ENCODE measurements at regions not wholly inside any gene's neighbourhood (a gene's known extent, or its start where the extent isn't known, plus 50 kb on each side); places are given as distances from the start of the nearest gene placed in this dataset.

DNA sequence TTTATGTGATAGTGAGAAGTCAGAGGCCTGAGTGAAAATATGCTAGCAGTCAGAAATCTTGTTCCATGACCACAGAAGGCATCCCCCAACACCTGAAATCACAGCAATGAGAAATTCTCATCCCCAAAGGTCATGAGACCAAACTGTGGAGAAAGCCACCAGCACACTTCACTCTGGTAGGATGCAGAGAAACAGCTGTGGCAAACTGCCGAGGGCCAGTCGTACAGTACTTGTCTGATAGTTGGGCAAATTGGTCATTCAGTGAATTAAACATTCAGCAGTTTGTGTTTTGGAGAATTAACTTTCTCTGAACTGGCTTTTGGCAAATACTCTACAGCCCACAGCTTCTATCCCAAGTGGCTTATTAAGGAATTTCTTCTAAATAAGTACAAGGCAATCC, 117.2 kb downstream of the TSN start:
- Histone ChIP-seq H3K27me3 (ENCODE audit: control insufficient read depth, insufficient read depth, low read length) (no peaks in the 10 kb centered on the region), H3K9me3 (ENCODE audit: control insufficient read depth, insufficient read depth, low read length) (no peaks in the 10 kb centered on the region), H3K4me1 (ENCODE audit: control insufficient read depth, insufficient read depth, low read length) (peaks cover 7% of the 10 kb centered on the region), H3K36me3 (ENCODE audit: control insufficient read depth, insufficient read depth, low read length) (no peaks in the 10 kb centered on the region), H3K27ac (ENCODE audit: low read depth, low read length) (no peak overlapping the region), H3K4me3 (ENCODE audit: low read depth, low read length) (no peak overlapping the region)
- WGBS (ENCODE audit: insufficient coverage): no CpG with 5 or more reads among the region's 2 CpGs
- DNase-seq (ENCODE audit: low read depth in 4 of 6, low spot score in 6 of 6): peak in 1 of 6 donors; percentile 9

DNA sequence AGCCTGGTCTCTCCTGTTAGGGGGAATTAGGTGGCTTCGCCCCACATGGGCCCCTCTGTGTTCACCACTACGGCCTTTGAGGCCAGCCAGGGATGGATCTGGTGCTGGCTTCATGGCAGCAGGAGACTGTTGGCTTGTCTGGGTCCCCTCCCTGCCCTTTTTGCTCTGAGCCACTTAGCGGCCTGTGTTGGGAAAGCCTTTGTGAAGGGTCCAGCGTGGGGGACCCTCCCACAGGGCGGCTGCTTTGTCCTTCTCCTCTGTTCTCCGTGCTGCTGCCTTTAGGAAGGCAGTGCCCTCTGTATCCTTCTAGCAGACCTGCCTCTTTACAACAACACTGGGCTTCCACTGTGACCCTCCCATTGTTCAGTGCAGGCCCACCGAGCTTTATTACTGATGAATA, 118.4 kb downstream of the TSN start:
- no peaks in the 10 kb centered on the region for H3K9me3 ChIP-seq (ENCODE audit: control insufficient read depth, insufficient read depth, low read length)
- WGBS (ENCODE audit: insufficient coverage): 65% methylated on average over 4 of the region's 7 CpGs
- no peaks in the 10 kb centered on the region for H3K36me3 ChIP-seq (ENCODE audit: control insufficient read depth, insufficient read depth, low read length)
- H3K4me1 ChIP-seq (ENCODE audit: control insufficient read depth, insufficient read depth, low read length): peaks cover 7% of the 10 kb centered on the region
- no peak for DNase-seq (ENCODE audit: low read depth in 4 of 6, low spot score in 6 of 6)
- H3K4me3 ChIP-seq (ENCODE audit: low read depth, low read length): no peak overlapping the region
- no peak overlapping the region for H3K27ac ChIP-seq (ENCODE audit: low read depth, low read length)
- H3K27me3 ChIP-seq (ENCODE audit: control insufficient read depth, insufficient read depth, low read length): no peaks in the 10 kb centered on the region

DNA sequence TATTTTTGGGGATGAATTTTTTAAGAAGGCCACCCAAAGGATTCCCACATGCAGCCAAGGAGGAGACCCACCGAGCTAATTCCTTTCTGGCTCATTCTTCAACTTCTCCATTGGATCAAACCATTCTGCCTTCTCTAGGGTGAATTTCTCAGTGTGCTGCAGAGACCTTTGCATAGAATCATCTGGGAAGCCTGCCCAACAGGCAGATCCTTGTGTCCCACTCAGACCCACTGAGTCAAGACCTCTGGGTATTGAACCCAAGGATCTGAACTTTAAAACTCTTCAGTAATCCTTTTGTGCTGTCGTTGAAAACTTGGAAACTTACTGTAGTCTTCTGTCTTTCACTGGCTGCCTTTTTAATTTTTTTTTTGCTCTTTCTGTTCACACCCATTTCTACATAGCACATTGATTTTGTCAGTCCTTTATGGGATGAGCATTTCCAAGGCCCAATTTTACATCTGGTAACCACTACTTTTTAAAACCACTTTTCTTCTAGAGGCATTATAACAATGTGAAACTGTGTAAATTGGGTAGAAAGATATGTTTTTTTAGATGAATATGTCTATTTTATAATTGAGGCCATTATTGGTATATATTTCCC, 120.2 kb downstream of the TSN start:
- DNase-seq (ENCODE audit: low read depth in 4 of 6, low spot score in 6 of 6): peak in 1 of 6 donors; percentile 9
- no peaks in the 10 kb centered on the region for H3K9me3 ChIP-seq (ENCODE audit: control insufficient read depth, insufficient read depth, low read length)
- no peaks in the 10 kb centered on the region for H3K36me3 ChIP-seq (ENCODE audit: control insufficient read depth, insufficient read depth, low read length)
- H3K27me3 ChIP-seq (ENCODE audit: control insufficient read depth, insufficient read depth, low read length): no peaks in the 10 kb centered on the region
- WGBS (ENCODE audit: insufficient coverage): 80% methylated on average over 1 of the region's 2 CpGs
- no peak overlapping the region for H3K27ac ChIP-seq (ENCODE audit: low read depth, low read length)
- H3K4me1 ChIP-seq (ENCODE audit: control insufficient read depth, insufficient read depth, low read length): no peaks in the 10 kb centered on the region
- no peak overlapping the region for H3K4me3 ChIP-seq (ENCODE audit: low read depth, low read length)

DNA sequence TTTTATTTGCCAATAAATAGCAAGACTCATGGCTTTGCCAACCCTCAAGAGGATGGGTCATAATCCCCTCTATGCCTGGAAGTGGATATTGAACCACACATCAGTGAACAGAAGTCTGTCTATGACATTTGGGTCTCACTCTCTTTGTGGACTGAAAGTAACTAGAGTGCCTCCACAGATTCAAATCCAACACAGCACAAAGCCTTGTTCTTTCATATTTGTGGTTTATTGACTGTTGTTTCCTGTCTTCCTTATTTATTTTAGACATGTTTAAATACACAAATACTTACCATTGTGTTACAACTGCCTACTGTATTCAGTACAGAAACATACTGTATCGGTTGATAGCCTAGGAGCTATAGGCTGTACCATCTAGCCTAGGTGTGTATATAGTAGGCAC, 121.9 kb downstream of the TSN start:
- no peaks in the 10 kb centered on the region for H3K36me3 ChIP-seq (ENCODE audit: control insufficient read depth, insufficient read depth, low read length)
- no peak overlapping the region for H3K27ac ChIP-seq (ENCODE audit: low read depth, low read length)
- H3K9me3 ChIP-seq (ENCODE audit: control insufficient read depth, insufficient read depth, low read length): no peaks in the 10 kb centered on the region
- WGBS (ENCODE audit: insufficient coverage): no CpG with 5 or more reads among the region's 1 CpG
- no peak for DNase-seq (ENCODE audit: low read depth in 4 of 6, low spot score in 6 of 6)
- H3K4me3 ChIP-seq (ENCODE audit: low read depth, low read length): no peak overlapping the region
- no peaks in the 10 kb centered on the region for H3K27me3 ChIP-seq (ENCODE audit: control insufficient read depth, insufficient read depth, low read length)
- H3K4me1 ChIP-seq (ENCODE audit: control insufficient read depth, insufficient read depth, low read length): no peaks in the 10 kb centered on the region

DNA sequence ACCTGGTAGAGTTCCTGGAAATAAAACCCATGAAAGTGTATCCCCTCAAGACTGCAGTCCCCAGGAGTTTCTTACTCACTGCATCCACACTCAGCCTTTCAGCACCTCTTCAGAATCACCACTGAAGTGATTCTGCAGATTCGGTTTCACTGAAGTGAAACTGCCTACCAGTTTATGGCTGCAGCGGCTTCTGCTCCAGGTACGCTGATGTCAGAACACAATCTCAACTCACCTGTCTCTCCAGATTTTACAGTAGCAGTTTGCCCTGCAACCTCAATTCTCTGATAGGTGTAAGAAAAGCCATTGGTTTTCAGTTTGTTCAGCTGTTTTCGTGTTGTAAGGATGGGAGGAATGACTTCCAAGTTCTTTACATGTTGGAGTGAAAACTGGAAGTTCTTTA, 124.8 kb downstream of the TSN start:
- no peak for DNase-seq (ENCODE audit: low read depth in 4 of 6, low spot score in 6 of 6)
- Histone ChIP-seq H3K4me3 (ENCODE audit: low read depth, low read length) (no peak overlapping the region), H3K27me3 (ENCODE audit: control insufficient read depth, insufficient read depth, low read length) (no peaks in the 10 kb centered on the region), H3K4me1 (ENCODE audit: control insufficient read depth, insufficient read depth, low read length) (no peaks in the 10 kb centered on the region), H3K36me3 (ENCODE audit: control insufficient read depth, insufficient read depth, low read length) (no peaks in the 10 kb centered on the region), H3K9me3 (ENCODE audit: control insufficient read depth, insufficient read depth, low read length) (no peaks in the 10 kb centered on the region), H3K27ac (ENCODE audit: low read depth, low read length) (no peak overlapping the region)
- WGBS (ENCODE audit: insufficient coverage): no CpG with 5 or more reads among the region's 4 CpGs

DNA sequence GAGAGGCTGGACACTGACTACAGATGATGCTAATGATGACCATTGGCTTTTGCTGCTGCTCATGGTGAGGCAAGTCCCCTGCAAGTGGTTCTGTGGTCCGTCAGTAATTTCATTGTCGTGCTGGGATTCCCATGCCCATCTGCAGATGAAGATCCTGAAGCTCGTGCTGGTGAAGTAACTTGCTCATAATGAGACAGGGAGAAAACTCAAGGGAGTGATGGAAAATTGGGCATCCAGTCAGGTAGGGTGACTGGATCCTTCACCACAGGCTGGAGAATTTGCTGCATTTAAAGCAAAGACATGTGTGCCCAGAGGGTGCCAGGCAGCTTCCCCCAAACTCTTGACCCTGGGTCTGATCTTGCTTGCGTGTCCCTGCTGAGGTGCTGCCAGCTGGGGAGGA, 125.6 kb downstream of the TSN start:
- Histone ChIP-seq H3K4me1 (ENCODE audit: control insufficient read depth, insufficient read depth, low read length) (no peaks in the 10 kb centered on the region), H3K36me3 (ENCODE audit: control insufficient read depth, insufficient read depth, low read length) (no peaks in the 10 kb centered on the region), H3K9me3 (ENCODE audit: control insufficient read depth, insufficient read depth, low read length) (no peaks in the 10 kb centered on the region), H3K27me3 (ENCODE audit: control insufficient read depth, insufficient read depth, low read length) (no peaks in the 10 kb centered on the region), H3K27ac (ENCODE audit: low read depth, low read length) (no peak overlapping the region), H3K4me3 (ENCODE audit: low read depth, low read length) (no peak overlapping the region)
- WGBS (ENCODE audit: insufficient coverage): 96% methylated on average over 4 of the region's 4 CpGs
- DNase-seq (ENCODE audit: low read depth in 4 of 6, low spot score in 6 of 6): no peak

DNA sequence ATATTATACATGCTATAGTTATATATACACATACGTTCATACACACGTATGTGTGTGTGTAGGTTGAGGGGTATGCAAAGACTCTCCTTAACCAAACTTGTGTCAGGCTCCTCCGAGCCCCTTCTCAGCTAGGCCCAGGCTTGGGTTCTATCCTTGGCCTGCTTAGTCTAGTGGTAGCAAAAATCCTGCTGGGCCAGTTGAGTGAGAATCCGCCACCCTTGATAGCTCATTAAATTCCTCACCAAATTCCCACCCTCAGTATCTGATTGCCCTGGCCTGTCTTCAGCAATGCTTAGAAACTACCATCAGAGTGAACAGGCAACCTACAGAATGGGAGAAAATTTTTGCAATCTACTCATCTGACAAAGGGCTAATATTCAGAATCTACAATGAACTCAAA, 126.5 kb downstream of the TSN start:
- H3K9me3 ChIP-seq (ENCODE audit: control insufficient read depth, insufficient read depth, low read length): no peaks in the 10 kb centered on the region
- H3K27me3 ChIP-seq (ENCODE audit: control insufficient read depth, insufficient read depth, low read length): no peaks in the 10 kb centered on the region
- H3K4me1 ChIP-seq (ENCODE audit: control insufficient read depth, insufficient read depth, low read length): no peaks in the 10 kb centered on the region
- H3K27ac ChIP-seq (ENCODE audit: low read depth, low read length): no peak overlapping the region
- H3K4me3 ChIP-seq (ENCODE audit: low read depth, low read length): no peak overlapping the region
- DNase-seq (ENCODE audit: low read depth in 4 of 6, low spot score in 6 of 6): no peak
- H3K36me3 ChIP-seq (ENCODE audit: control insufficient read depth, insufficient read depth, low read length): no peaks in the 10 kb centered on the region
- WGBS (ENCODE audit: insufficient coverage): 100% methylated on average over 1 of the region's 4 CpGs

DNA sequence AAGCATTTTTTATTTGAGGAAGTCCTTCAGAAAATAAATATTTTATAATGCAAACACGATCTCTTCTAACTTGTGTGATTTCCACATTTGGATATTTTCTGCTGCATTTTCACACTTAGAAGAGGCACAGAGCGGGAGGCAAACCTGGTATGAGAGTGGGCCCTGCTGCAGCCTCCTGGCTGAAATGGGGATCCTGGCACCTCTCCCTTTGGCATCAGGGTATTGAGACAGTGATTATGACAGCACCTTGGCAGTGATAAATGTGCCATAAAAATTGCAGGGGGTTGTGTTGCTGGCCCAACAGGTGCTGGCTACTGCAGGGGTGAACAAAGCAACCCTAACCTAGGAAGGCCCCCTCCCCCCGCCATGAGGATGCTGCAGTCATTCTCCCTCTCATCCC, 128.6 kb downstream of the TSN start:
- Histone ChIP-seq H3K36me3 (ENCODE audit: control insufficient read depth, insufficient read depth, low read length) (no peaks in the 10 kb centered on the region), H3K27ac (ENCODE audit: low read depth, low read length) (no peak overlapping the region), H3K9me3 (ENCODE audit: control insufficient read depth, insufficient read depth, low read length) (no peaks in the 10 kb centered on the region), H3K4me3 (ENCODE audit: low read depth, low read length) (no peak overlapping the region), H3K27me3 (ENCODE audit: control insufficient read depth, insufficient read depth, low read length) (no peaks in the 10 kb centered on the region), H3K4me1 (ENCODE audit: control insufficient read depth, insufficient read depth, low read length) (peaks cover 5% of the 10 kb centered on the region)
- WGBS (ENCODE audit: insufficient coverage): 100% methylated on average over 1 of the region's 3 CpGs
- DNase-seq (ENCODE audit: low read depth in 4 of 6, low spot score in 6 of 6): peak in 1 of 6 donors; percentile 77

DNA sequence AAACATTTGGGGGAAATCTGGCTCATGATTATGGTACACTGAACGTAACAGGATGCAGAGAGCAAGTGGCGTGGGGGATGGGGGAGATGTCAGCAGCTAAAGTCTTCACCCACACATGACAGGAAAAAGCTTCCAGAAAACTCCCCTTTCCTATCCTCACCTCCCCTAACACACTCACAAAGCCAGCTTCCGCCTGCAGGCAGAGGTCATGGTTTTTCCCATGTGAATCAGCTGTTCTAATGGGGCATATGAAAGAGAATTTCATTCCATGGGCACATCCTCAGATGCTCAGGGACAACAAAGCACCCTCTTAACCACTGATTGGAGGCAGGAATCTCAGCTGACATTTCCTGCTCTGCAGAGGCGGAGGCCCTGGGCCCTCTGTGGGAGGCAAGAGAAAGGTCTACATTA, 129.1 kb downstream of the TSN start:
- no peaks in the 10 kb centered on the region for H3K9me3 ChIP-seq (ENCODE audit: control insufficient read depth, insufficient read depth, low read length)
- no peak overlapping the region for H3K4me3 ChIP-seq (ENCODE audit: low read depth, low read length)
- peaks cover 5% of the 10 kb centered on the region for H3K4me1 ChIP-seq (ENCODE audit: control insufficient read depth, insufficient read depth, low read length)
- DNase-seq (ENCODE audit: low read depth in 4 of 6, low spot score in 6 of 6): peak in 1 of 6 donors; percentile 68
- H3K27ac ChIP-seq (ENCODE audit: low read depth, low read length): no peak overlapping the region
- 67% methylated on average over 1 of the region's 4 CpGs for WGBS (ENCODE audit: insufficient coverage)
- no peaks in the 10 kb centered on the region for H3K36me3 ChIP-seq (ENCODE audit: control insufficient read depth, insufficient read depth, low read length)
- no peaks in the 10 kb centered on the region for H3K27me3 ChIP-seq (ENCODE audit: control insufficient read depth, insufficient read depth, low read length)

DNA sequence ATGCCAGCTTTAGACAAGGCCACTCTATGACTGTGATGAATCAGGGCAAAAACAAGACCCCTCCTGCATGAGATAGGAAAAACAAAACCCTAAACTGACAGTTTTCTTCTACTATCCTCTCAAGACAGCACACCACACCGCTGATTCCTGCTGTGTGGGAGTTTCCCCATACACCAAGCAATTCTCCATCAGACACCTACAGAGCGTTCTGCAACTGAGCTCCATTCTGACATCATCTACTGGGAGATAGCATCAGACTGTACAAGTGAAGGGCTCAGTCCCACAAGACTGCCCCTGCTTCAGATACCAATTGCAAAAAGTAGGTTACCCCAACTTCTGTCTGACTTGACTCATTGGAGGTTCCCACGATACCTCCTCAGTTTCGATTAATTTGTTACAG, 130.6 kb downstream of the TSN start:
- DNase-seq (ENCODE audit: low read depth in 4 of 6, low spot score in 6 of 6): no peak
- no peaks in the 10 kb centered on the region for H3K9me3 ChIP-seq (ENCODE audit: control insufficient read depth, insufficient read depth, low read length)
- H3K36me3 ChIP-seq (ENCODE audit: control insufficient read depth, insufficient read depth, low read length): no peaks in the 10 kb centered on the region
- no peak overlapping the region for H3K27ac ChIP-seq (ENCODE audit: low read depth, low read length)
- H3K4me3 ChIP-seq (ENCODE audit: low read depth, low read length): no peak overlapping the region
- H3K4me1 ChIP-seq (ENCODE audit: control insufficient read depth, insufficient read depth, low read length): peaks cover 5% of the 10 kb centered on the region
- no peaks in the 10 kb centered on the region for H3K27me3 ChIP-seq (ENCODE audit: control insufficient read depth, insufficient read depth, low read length)
- WGBS (ENCODE audit: insufficient coverage): 94% methylated on average over 2 of the region's 4 CpGs

Data from spinal cord (tissue), 9 donors.